GM12874 (cell line): ENCODE measurements at regions not wholly inside any gene's neighbourhood (a gene's known extent, or its start where the extent isn't known, plus 50 kb on each side); places are given as distances from the start of the nearest gene placed in this dataset.

Source experiments
- CTCF ChIP-seq: IDR thresholded peaks from 2 replicates; pipeline ENCODE4 v1.5.1; 2011; ENCODE audit warnings: low read depth, mild to moderate bottlenecking, control low read depth, low read length, moderate library complexity; ENCODE audit not compliant: insufficient read depth

- TF ChIP-seq CTCF, result no peak
Observed at GRCh38 chr12:88985011-88985410, 367.3 kb downstream of the DUSP6 start.

- TF ChIP-seq CTCF, result no peak
Observed at GRCh38 chr12:88982694-88983093, 369.6 kb downstream of the DUSP6 start.

GRCh38 chr12:88977115-88977514 is 375.2 kb downstream of the DUSP6 start:
- TF ChIP-seq CTCF, result no peak

GRCh38 chr12:88973998-88974397 is 378.3 kb downstream of the DUSP6 start:
- TF ChIP-seq CTCF, result no peak

GRCh38 chr12:88970740-88971139 is 381.6 kb downstream of the DUSP6 start:
- TF ChIP-seq CTCF, result no peak

- no peak for TF ChIP-seq CTCF
Observed at GRCh38 chr12:88969127-88969526, 383.2 kb downstream of the DUSP6 start.

- no peak for TF ChIP-seq CTCF
Observed at GRCh38 chr12:88960213-88960878, 380.1 kb upstream of the KITLG start.
